HepG2 (cell line): ENCODE measurements at regions not wholly inside any gene's neighbourhood (a gene's known extent, or its start where the extent isn't known, plus 50 kb on each side); places are given as distances from the start of the nearest gene placed in this dataset.

ENCODE experiments used
- ASH2L ChIP-seq: fragments of 300-600, 200-600 bp; sonication (generic); IDR thresholded peaks from 2 replicates; pipeline ENCODE4 v1.7.0; 2017; ENCODE audit warnings: low read depth, mild to moderate bottlenecking, moderate library complexity, mixed read lengths, low read length; ENCODE audit not compliant: insufficient read length
- CREB1 ChIP-seq, 2 experiments: fragments of 450-650 bp in 1 of 2; IDR thresholded peaks; 2 replicates each; pipeline ENCODE4 v1.6.1; 2016 to 2017; ENCODE audit warnings: control low read depth in 1 of 2, mild to moderate bottlenecking in 1 of 2, missing compliant biosample characterization in 1 of 2, missing genetic modification characterization in 1 of 2
- FOXP1 ChIP-seq, 2 experiments: fragments of 450-650 bp in 1 of 2; IDR thresholded peaks; 2 replicates each; pipeline ENCODE4 v1.6.1; 2017 to 2018; ENCODE audit warnings: antibody characterized with exemption in 1 of 2
- MEIS2 ChIP-seq: sonication (generic); formaldehyde crosslinking; IDR thresholded peaks from 2 replicates; pipeline ENCODE4 v1.9.0; 2021; ENCODE audit warnings: mild to moderate bottlenecking, missing genetic modification reagents
- PAWR ChIP-seq: sonication (generic); formaldehyde crosslinking; IDR thresholded peaks from 2 replicates; pipeline ENCODE4 v1.4.0; 2020; ENCODE audit warnings: missing genetic modification reagents, mild to moderate bottlenecking, borderline replicate concordance
- RFX5 ChIP-seq: IDR thresholded peaks from 2 replicates; pipeline ENCODE4 v1.6.1; 2011; ENCODE audit warnings: low read depth, low read length, improper control_type of control experiment
- ZKSCAN1 ChIP-seq: fragments of 150-350 bp; IDR thresholded peaks from 2 replicates; pipeline ENCODE4 v1.6.1; 2014; ENCODE audit warnings: low read length
- TF ChIP-seq, protein P1 (sequence below): sonication (generic); formaldehyde crosslinking; IDR thresholded peaks from 2 replicates; pipeline ENCODE4 v1.5.0; 2020; ENCODE audit warnings: mild to moderate bottlenecking, missing genetic modification reagents, moderate library complexity
- TF ChIP-seq, protein P2 (sequence below): IDR thresholded peaks from 2 replicates; pipeline ENCODE4 v1.6.1; 2016; ENCODE audit warnings: low read depth
- TF ChIP-seq, protein P3 (sequence below): sonication (generic); formaldehyde crosslinking; IDR thresholded peaks from 2 replicates; pipeline ENCODE4 v1.8.0; 2022; ENCODE audit warnings: mild to moderate bottlenecking, missing genetic modification reagents, borderline replicate concordance
- TF ChIP-seq, protein P4 (sequence below): sonication (generic); formaldehyde crosslinking; IDR thresholded peaks from 2 replicates; pipeline ENCODE4 v1.5.0; 2020; ENCODE audit warnings: mild to moderate bottlenecking, low read depth, missing genetic modification reagents, borderline replicate concordance
- TF ChIP-seq, protein P5 (sequence below): sonication (generic); formaldehyde crosslinking; IDR thresholded peaks from 2 replicates; pipeline ENCODE4 v1.4.0; 2020; ENCODE audit warnings: mild to moderate bottlenecking, low read depth, missing genetic modification reagents

DNA sequence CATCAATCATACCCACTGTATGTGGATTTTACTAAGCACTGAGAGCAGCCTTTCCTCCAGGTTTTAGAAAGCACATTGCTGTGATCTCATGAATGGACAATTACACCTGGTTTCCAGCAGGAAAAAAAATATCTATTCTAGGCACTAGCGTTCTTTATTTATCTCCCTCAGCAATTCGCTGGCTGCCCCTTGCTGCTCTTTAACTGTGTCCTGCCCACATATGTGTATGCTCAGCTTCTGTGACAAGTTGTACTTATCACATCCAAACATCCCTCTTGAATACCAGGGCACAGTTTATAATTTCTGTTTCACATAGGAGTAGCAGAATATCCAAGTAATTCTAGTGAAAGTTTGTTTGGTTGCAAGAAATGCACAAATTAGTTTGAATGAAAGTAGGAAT lies 146.8 kb downstream of the USP46 start:
- TF ChIP-seq, protein P1, sequence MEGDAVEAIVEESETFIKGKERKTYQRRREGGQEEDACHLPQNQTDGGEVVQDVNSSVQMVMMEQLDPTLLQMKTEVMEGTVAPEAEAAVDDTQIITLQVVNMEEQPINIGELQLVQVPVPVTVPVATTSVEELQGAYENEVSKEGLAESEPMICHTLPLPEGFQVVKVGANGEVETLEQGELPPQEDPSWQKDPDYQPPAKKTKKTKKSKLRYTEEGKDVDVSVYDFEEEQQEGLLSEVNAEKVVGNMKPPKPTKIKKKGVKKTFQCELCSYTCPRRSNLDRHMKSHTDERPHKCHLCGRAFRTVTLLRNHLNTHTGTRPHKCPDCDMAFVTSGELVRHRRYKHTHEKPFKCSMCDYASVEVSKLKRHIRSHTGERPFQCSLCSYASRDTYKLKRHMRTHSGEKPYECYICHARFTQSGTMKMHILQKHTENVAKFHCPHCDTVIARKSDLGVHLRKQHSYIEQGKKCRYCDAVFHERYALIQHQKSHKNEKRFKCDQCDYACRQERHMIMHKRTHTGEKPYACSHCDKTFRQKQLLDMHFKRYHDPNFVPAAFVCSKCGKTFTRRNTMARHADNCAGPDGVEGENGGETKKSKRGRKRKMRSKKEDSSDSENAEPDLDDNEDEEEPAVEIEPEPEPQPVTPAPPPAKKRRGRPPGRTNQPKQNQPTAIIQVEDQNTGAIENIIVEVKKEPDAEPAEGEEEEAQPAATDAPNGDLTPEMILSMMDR (CRISPR knock-in tag), result no peak
- TF ChIP-seq RFX5, result no peak
- TF ChIP-seq, protein P2, sequence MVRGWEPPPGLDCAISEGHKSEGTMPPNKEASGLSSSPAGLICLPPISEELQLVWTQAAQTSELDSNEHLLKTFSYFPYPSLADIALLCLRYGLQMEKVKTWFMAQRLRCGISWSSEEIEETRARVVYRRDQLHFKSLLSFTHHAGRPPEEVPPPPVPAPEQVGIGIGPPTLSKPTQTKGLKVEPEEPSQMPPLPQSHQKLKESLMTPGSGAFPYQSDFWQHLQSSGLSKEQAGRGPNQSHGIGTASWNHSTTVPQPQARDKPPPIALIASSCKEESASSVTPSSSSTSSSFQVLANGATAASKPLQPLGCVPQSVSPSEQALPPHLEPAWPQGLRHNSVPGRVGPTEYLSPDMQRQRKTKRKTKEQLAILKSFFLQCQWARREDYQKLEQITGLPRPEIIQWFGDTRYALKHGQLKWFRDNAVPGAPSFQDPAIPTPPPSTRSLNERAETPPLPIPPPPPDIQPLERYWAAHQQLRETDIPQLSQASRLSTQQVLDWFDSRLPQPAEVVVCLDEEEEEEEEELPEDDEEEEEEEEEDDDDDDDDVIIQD (CRISPR knock-in tag), result no peak
- TF ChIP-seq, protein P3, sequence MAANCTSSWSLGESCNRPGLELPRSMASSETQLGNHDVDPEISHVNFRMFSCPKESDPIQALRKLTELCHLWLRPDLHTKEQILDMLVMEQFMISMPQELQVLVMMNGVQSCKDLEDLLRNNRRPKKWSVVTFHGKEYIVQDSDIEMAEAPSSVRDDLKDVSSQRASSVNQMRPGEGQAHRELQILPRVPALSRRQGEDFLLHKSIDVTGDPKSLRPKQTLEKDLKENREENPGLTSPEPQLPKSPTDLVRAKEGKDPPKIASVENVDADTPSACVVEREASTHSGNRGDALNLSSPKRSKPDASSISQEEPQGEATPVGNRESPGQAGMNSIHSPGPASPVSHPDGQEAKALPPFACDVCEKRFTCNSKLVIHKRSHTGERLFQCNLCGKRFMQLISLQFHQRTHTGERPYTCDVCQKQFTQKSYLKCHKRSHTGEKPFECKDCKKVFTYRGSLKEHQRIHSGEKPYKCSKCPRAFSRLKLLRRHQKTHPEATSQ, result no peak
- TF ChIP-seq, protein P4, sequence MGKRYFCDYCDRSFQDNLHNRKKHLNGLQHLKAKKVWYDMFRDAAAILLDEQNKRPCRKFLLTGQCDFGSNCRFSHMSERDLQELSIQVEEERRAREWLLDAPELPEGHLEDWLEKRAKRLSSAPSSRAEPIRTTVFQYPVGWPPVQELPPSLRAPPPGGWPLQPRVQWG (CRISPR knock-in tag), result no peak
- TF ChIP-seq MEIS2 (CRISPR knock-in tag), result no peak
- TF ChIP-seq, protein P5, sequence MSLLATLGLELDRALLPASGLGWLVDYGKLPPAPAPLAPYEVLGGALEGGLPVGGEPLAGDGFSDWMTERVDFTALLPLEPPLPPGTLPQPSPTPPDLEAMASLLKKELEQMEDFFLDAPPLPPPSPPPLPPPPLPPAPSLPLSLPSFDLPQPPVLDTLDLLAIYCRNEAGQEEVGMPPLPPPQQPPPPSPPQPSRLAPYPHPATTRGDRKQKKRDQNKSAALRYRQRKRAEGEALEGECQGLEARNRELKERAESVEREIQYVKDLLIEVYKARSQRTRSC (CRISPR knock-in tag), result no peak
- no peak for TF ChIP-seq PAWR
- no peak for TF ChIP-seq CREB1 (IDR thresholded peaks at IDR 0.05)
- TF ChIP-seq CREB1 (CRISPR knock-in tag; IDR thresholded peaks at IDR 0.05), result no peak
- no peak for TF ChIP-seq ASH2L
- no peak for TF ChIP-seq ZKSCAN1
- TF ChIP-seq FOXP1 (IDR thresholded peaks at IDR 0.05), result no peak
- no peak for TF ChIP-seq FOXP1 (CRISPR knock-in tag; IDR thresholded peaks at IDR 0.05)
